Transverse colon (tissue), 4 donors: ENCODE measurements at regions not wholly inside any gene's neighbourhood (a gene's known extent, or its start where the extent isn't known, plus 50 kb on each side); places are given as distances from the start of the nearest gene placed in this dataset.

ENCODE experiments used
- DNase-seq: peaks from one replicate; pipeline ENCODE4 v3.0.0-alpha.2; 2019
- H3K27ac ChIP-seq, 4 donors: fragments of 200-600 bp; sonication (generic); 2 replicates each; pipeline ENCODE4 v1.5.1; 2016 to 2018; ENCODE audit warnings: inconsistent platforms in 4 of 4
- H3K27me3 ChIP-seq: fragments of 200-600 bp; sonication (generic); 2 replicates; pipeline ENCODE4 v1.5.1; 2017; ENCODE audit warnings: inconsistent platforms
- H3K36me3 ChIP-seq, 4 donors: fragments of 200-600 bp; sonication (generic); 2 replicates each; pipeline ENCODE4 v1.5.1; 2017 to 2019; ENCODE audit warnings: inconsistent platforms in 4 of 4
- H3K4me1 ChIP-seq, 4 donors: fragments of 200-600 bp; sonication (generic); 2 replicates each; pipeline ENCODE4 v1.5.1; 2017 to 2020; ENCODE audit warnings: inconsistent platforms in 4 of 4
- H3K4me3 ChIP-seq, 4 donors: fragments of 200-600 bp; sonication (generic); 1 replicate in 1 of 4; 2 replicates in 3 of 4; pipeline versions ENCODE4 v1.5.1 to v1.6.1; 2017 to 2019; ENCODE audit warnings: inconsistent platforms in 4 of 4
- H3K9me3 ChIP-seq, 2 donors: fragments of 200-600 bp; sonication (generic); 2 replicates each; pipeline ENCODE4 v1.5.1; 2017 to 2019; ENCODE audit warnings: inconsistent platforms in 2 of 2
- EP300 ChIP-seq: sonication (generic); formaldehyde crosslinking; IDR thresholded peaks from one replicate; pipeline ENCODE4 v1.6.1; 2017; ENCODE audit warnings: antibody characterized with exemption, low read depth
- POLR2A ChIP-seq: fragments of 450-650 bp; IDR thresholded peaks from one replicate; pipeline ENCODE4 v1.6.1; 2016; ENCODE audit warnings: antibody characterized with exemption, mild to moderate bottlenecking, moderate library complexity
- POLR2AphosphoS5 ChIP-seq, 3 donors: sonication (generic); formaldehyde crosslinking; IDR thresholded peaks; one replicate each; pipeline ENCODE4 v1.6.1; 2016; ENCODE audit warnings: antibody characterized with exemption in 3 of 3
- WGBS, 2 donors: methylation state at CpG; one replicate each; pipeline ENCODE4 v1.1.5; 2018; ENCODE audit warnings: low coverage in 1 of 2; 5-methylcytosine and 5-hydroxymethylcytosine counted together
- in situ Hi-C, 4 donors: fragments of 200-750 bp; cut with MboI; loops; one replicate each; pipeline versions ENCODE4 v1.15.0 to v1.15.1; 2017; ENCODE audit warnings: low sequenced_read_pairs in 3 of 4, low pct_ligation_motif_present in 1 of 4, low pct_unique_long_range_greater_than_20kb in 1 of 4
- intact Hi-C: fragments of 100-400 bp; cut with DNase I; formaldehyde crosslinking; loops from one replicate; pipeline ENCODE4 v1.15.1; 2023; ENCODE audit warnings: low total_unique reads
- TF ChIP-seq, protein P1 (sequence below), 5 experiments: fragments of 200-600 bp in 3 of 5; fragments of 450-650 bp in 2 of 5; sonication (generic) in 3 of 5; IDR thresholded peaks; 1 replicate in 2 of 5; 2 replicates in 3 of 5; pipeline ENCODE4 v1.5.1; 2016 to 2017; ENCODE audit warnings: antibody characterized with exemption in 5 of 5, inconsistent platforms in 3 of 5, mild to moderate bottlenecking in 2 of 5, moderate library complexity in 1 of 5

GRCh38 chr4:148834804-148835631 lies 392.8 kb upstream of the NR3C2 start:
- H3K4me3 ChIP-seq: no peak overlapping the region
- H3K27me3 ChIP-seq: no peaks in the 10 kb centered on the region
- H3K27ac ChIP-seq: peak overlapping the region; percentile 28 to 77 (median 60)
- peaks cover 0 to 21% (median 2%) of the 10 kb centered on the region in 4 donors for H3K4me1 ChIP-seq
- TF ChIP-seq POLR2AphosphoS5 (IDR thresholded peaks at IDR 0.05) (peak in 1 of 3 donors; percentile 27), EP300 (no peak)
- H3K36me3 ChIP-seq: no peaks in the 10 kb centered on the region
- 26 to 34% methylated on average over 6 of the region's 6 CpGs for WGBS, 2 donors
- in situ Hi-C loops (no loop called here), intact Hi-C loops (no loop called here)
- no peak for DNase-seq
- no peaks in the 10 kb centered on the region for H3K9me3 ChIP-seq

GRCh38 chr4:148831945-148832344 lies 389.7 kb upstream of the NR3C2 start:
- Histone ChIP-seq H3K36me3 (no peaks in the 10 kb centered on the region), H3K27ac (no peak overlapping the region), H3K27me3 (no peaks in the 10 kb centered on the region), H3K4me1 (peaks cover 0 to 21% (median 2%) of the 10 kb centered on the region in 4 donors), H3K9me3 (no peaks in the 10 kb centered on the region), H3K4me3 (no peak overlapping the region)
- TF ChIP-seq, protein P1, sequence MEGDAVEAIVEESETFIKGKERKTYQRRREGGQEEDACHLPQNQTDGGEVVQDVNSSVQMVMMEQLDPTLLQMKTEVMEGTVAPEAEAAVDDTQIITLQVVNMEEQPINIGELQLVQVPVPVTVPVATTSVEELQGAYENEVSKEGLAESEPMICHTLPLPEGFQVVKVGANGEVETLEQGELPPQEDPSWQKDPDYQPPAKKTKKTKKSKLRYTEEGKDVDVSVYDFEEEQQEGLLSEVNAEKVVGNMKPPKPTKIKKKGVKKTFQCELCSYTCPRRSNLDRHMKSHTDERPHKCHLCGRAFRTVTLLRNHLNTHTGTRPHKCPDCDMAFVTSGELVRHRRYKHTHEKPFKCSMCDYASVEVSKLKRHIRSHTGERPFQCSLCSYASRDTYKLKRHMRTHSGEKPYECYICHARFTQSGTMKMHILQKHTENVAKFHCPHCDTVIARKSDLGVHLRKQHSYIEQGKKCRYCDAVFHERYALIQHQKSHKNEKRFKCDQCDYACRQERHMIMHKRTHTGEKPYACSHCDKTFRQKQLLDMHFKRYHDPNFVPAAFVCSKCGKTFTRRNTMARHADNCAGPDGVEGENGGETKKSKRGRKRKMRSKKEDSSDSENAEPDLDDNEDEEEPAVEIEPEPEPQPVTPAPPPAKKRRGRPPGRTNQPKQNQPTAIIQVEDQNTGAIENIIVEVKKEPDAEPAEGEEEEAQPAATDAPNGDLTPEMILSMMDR (IDR thresholded peaks at IDR 0.05): no peak
- TF ChIP-seq POLR2A: no peak
- no peak for TF ChIP-seq POLR2AphosphoS5 (IDR thresholded peaks at IDR 0.05)
- no peak for TF ChIP-seq EP300
- intact Hi-C loops (no loop called here), in situ Hi-C loops (no loop called here)
- no peak for DNase-seq

DNA sequence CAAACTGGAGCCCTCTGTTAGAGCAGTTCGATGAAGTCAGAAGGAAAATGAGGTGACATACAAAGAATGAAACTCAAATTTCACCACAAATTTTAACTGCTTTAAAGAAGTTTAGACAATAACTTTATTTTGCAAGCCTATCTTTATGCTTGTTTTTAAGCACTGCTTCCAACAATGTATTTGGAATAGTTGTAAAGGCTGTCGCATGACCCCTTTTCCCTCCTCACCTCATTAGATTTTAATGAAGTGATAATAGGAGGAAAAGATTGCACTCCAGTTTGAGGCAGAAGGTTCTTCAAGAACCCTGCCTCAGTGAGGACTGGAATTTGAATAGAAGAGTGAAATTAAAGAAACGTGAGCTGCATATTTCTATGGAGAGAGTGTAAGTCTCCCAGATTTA lies 386.1 kb upstream of the NR3C2 start:
- intact Hi-C loops: no loop called here

DNA sequence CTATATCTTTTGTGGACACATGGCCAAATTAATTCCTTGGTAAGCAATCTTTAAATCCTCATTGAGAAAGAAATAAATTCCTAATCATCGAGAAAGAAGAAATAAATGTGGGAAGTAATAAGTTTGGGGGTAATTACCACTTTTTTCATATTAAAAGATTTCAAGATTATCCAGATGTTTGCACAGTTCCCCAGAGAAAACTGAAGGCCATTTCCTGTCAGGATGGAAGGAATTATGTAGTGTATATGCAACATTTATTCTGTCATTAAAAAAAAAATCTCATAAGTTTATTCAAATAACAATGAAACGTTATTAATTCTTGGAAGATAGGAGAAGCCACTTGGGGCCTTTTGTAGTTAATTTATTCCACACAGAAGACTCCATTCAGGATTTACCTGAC lies 385.6 kb upstream of the NR3C2 start:
- intact Hi-C loops: no loop called here
- H3K4me3 ChIP-seq: no peak overlapping the region
- no peaks in the 10 kb centered on the region for H3K36me3 ChIP-seq
- H3K27me3 ChIP-seq: no peaks in the 10 kb centered on the region
- in situ Hi-C loops: no loop called here
- no peak for DNase-seq
- H3K9me3 ChIP-seq: no peaks in the 10 kb centered on the region
- no peak for TF ChIP-seq EP300
- TF ChIP-seq, protein P1 (IDR thresholded peaks at IDR 0.05): no peak
- TF ChIP-seq POLR2A: no peak
- no peak for TF ChIP-seq POLR2AphosphoS5 (IDR thresholded peaks at IDR 0.05)
- no peak overlapping the region for H3K27ac ChIP-seq
- 62 to 65% methylated on average over 2 of the region's 2 CpGs for WGBS, 2 donors
- H3K4me1 ChIP-seq: peaks cover 0 to 4% (median 2%) of the 10 kb centered on the region in 4 donors

More for the DNA sequence above, 386.1 kb upstream of the NR3C2 start:
- Histone ChIP-seq H3K27ac (no peak overlapping the region), H3K36me3 (no peaks in the 10 kb centered on the region), H3K27me3 (no peaks in the 10 kb centered on the region), H3K9me3 (no peaks in the 10 kb centered on the region), H3K4me1 (peaks cover 0 to under 1% (median 0%) of the 10 kb centered on the region in 4 donors), H3K4me3 (no peak overlapping the region)
- 49 to 66% methylated on average over 3 of the region's 3 CpGs for WGBS, 2 donors
- in situ Hi-C loops: no loop called here
- no peak for DNase-seq
- no peak for TF ChIP-seq POLR2AphosphoS5 (IDR thresholded peaks at IDR 0.05)
- TF ChIP-seq, protein P1 (IDR thresholded peaks at IDR 0.05): no peak
- TF ChIP-seq EP300: no peak
- no peak for TF ChIP-seq POLR2A

DNA sequence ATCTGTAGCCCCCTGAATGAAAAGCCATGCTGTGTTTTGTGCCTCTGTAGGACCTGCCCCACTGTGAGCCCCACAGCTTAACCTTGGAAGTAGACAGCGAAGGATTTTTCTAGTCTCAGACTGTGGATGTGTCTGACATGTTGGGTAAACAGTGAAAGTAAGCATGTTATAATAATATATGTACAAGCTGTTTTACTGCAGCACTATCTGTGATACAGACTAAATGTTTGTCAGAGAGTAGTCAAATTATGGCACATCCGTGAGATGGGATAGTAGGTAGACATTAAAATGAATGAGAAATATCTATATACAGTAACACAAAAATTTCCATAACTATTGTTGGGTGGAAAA lies 381.2 kb upstream of the NR3C2 start:
- Histone ChIP-seq H3K27me3 (no peaks in the 10 kb centered on the region), H3K27ac (peak overlapping the region; percentile 7 to 63 (median 60)), H3K4me3 (no peak overlapping the region), H3K4me1 (peaks cover 0 to 16% (median 7%) of the 10 kb centered on the region in 4 donors), H3K9me3 (no peaks in the 10 kb centered on the region), H3K36me3 (no peaks in the 10 kb centered on the region)
- in situ Hi-C loops: no loop called here
- intact Hi-C loops: no loop called here
- TF ChIP-seq POLR2AphosphoS5 (IDR thresholded peaks at IDR 0.05): no peak
- TF ChIP-seq EP300: no peak
- TF ChIP-seq, protein P1 (IDR thresholded peaks at IDR 0.05): no peak
- no peak for TF ChIP-seq POLR2A
- WGBS, 2 donors: 9 to 57% methylated on average over 1 to 2 of the region's 2 CpGs
- DNase-seq: no peak
